ENCODE measurements at regions not wholly inside any gene's neighbourhood (a gene's known extent, or its start where the extent isn't known, plus 50 kb on each side); places are given as distances from the start of the nearest gene placed in this dataset.

DNA sequence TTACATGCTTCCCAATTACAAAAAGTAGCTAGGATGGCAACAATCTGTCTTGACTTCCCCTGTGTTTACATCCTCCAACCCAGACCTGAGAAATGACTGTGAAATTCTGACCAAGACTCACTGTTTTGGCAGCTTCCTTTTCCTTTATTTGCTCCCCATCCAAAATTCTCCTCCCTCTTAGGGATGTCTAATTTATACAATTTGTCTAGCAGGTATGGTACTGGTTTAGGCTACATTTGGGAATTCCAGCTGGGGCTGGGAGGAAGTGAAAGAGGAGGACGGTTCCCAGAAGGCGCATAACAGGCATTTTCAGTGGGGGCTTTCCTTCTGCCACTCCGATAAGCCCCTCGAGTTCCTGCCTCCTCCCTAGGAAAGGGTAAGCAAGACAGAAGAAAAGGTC, 231.5 kb upstream of the BTBD3 start:
- Histone ChIP-seq H3K4me3 (no peak overlapping the region), H3K9me3 (no peaks in the 10 kb centered on the region), H3K27ac (no peak overlapping the region), H3K27me3 (no peaks in the 10 kb centered on the region), H3K4me1 (peaks cover 0 to 15% (median 0%) of the 10 kb centered on the region in 4 donors), H3K36me3 (no peaks in the 10 kb centered on the region)
- DNase-seq: no peak
- TF ChIP-seq CTCF (IDR thresholded peaks at IDR 0.05) (no peak), POLR2A (IDR thresholded peaks at IDR 0.05) (no peak)

- peak overlapping the region in 2 of 4 donors; percentile 40 to 41 for H3K4me3 ChIP-seq
- H3K4me1 ChIP-seq: peaks cover 0 to 15% (median 0%) of the 10 kb centered on the region in 4 donors
- H3K9me3 ChIP-seq: no peaks in the 10 kb centered on the region
- peak in 1 of 3 donors; percentile 50 for DNase-seq
- no peaks in the 10 kb centered on the region for H3K27me3 ChIP-seq
- H3K27ac ChIP-seq: no peak overlapping the region
- TF ChIP-seq CTCF (IDR thresholded peaks at IDR 0.05) (no peak), POLR2A (IDR thresholded peaks at IDR 0.05) (no peak)
- H3K36me3 ChIP-seq: no peaks in the 10 kb centered on the region
Measured at GRCh38 chr20:11686820-11687543, 230.7 kb upstream of the BTBD3 start.

DNA sequence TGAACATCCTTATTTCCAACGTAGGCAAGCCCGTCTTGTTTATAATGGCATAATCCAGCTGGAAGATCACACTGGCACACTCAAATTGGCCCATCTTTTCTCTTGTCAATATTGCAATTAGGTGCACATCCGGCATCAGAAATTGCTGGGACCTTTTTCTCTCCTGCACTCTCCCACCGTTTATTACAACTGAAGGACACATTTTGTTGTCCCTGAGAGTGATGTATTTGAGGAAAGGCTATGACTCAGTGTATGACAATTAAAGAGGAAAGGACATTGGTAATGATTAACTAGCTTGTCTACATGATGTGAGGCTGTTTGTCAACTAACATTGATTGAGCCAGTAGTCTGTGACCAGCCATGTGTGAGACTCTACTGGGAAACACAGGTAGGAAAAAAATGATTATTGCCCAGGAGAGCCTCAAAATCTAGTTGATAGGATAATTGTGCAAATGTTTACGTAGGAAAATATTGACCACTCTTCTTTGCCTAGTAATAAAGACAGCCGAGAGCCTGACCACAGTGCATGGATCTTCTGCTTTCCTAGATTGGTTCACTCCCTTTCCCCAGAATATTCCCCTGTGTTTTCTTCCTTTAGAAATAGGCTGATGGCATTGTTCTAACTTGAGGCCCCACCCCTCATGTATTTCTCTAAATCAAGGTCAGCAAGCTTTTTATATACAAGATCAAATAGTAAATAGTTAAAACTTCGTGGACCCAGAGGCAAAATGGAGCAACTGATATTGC, 230.0 kb upstream of the BTBD3 start:
- Histone ChIP-seq H3K9me3 (no peaks in the 10 kb centered on the region), H3K4me3 (peak overlapping the region in 1 of 4 donors; percentile 41), H3K27me3 (no peaks in the 10 kb centered on the region), H3K36me3 (no peaks in the 10 kb centered on the region), H3K27ac (no peak overlapping the region), H3K4me1 (peaks cover 0 to 15% (median 0%) of the 10 kb centered on the region in 4 donors)
- TF ChIP-seq POLR2A (IDR thresholded peaks at IDR 0.05) (no peak), CTCF (IDR thresholded peaks at IDR 0.05) (no peak)
- no peak for DNase-seq

GRCh38 chr20:11689262-11689661, 228.4 kb upstream of the BTBD3 start:
- Histone ChIP-seq H3K4me1 (peaks cover 0 to 15% (median 0%) of the 10 kb centered on the region in 4 donors), H3K4me3 (no peak overlapping the region), H3K27ac (no peak overlapping the region), H3K36me3 (no peaks in the 10 kb centered on the region), H3K9me3 (no peaks in the 10 kb centered on the region), H3K27me3 (no peaks in the 10 kb centered on the region)
- no peak for DNase-seq
- TF ChIP-seq CTCF (IDR thresholded peaks at IDR 0.05) (no peak), POLR2A (IDR thresholded peaks at IDR 0.05) (no peak)

DNA sequence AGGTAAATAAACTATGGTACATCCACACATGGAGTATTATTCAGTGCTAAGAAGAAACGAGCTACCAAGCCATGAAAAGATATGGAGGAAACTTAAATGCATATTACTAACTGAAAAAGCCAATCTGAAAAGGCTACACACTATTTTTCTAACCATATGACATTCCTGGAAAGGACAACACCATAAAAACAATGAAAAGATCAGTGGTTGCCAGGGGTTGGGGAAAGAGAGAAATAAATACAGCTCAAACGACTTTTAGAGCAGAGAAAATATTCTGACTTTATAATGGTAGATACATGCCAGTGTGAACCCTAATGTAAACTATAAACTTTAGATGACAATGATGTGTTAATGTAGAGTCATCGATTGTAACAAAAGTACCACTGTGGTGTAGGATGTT, 225.9 kb upstream of the BTBD3 start:
- no peaks in the 10 kb centered on the region for H3K9me3 ChIP-seq
- TF ChIP-seq CTCF (IDR thresholded peaks at IDR 0.05): no peak
- no peak for TF ChIP-seq POLR2A (IDR thresholded peaks at IDR 0.05)
- DNase-seq: no peak
- no peak overlapping the region for H3K27ac ChIP-seq
- no peaks in the 10 kb centered on the region for H3K27me3 ChIP-seq
- H3K4me3 ChIP-seq: no peak overlapping the region
- H3K36me3 ChIP-seq: no peaks in the 10 kb centered on the region
- peaks cover 0 to 10% (median 0%) of the 10 kb centered on the region in 4 donors for H3K4me1 ChIP-seq

All from Peyer's patch (tissue), 4 donors.